Upper lobe of right lung (tissue), 1 donor: ENCODE measurements at regions not wholly inside any gene's neighbourhood (a gene's known extent, or its start where the extent isn't known, plus 50 kb on each side); places are given as distances from the start of the nearest gene placed in this dataset.

Source experiments
- ATAC-seq: fragments of 200-7000 bp; cut with Tn5 transposase; one replicate; pipeline ENCODE4 v1.9.1; 2020; ENCODE audit warnings: mild to moderate bottlenecking, moderate library complexity
- DNase-seq: peaks from one replicate; pipeline ENCODE4 v3.0.0-alpha.2; 2020
- H3K27ac ChIP-seq: fragments of 200-600 bp; one replicate; pipeline ENCODE4 v1.8.0; 2022
- H3K27me3 ChIP-seq: fragments of 200-600 bp; one replicate; pipeline ENCODE4 v1.8.0; 2022; ENCODE audit warnings: mild to moderate bottlenecking
- H3K36me3 ChIP-seq: fragments of 200-600 bp; one replicate; pipeline ENCODE4 v1.8.0; 2022
- H3K4me1 ChIP-seq: fragments of 200-600 bp; one replicate; pipeline ENCODE4 v1.8.0; 2022
- H3K4me3 ChIP-seq: fragments of 200-600 bp; one replicate; pipeline ENCODE4 v1.8.0; 2022; ENCODE audit warnings: mild to moderate bottlenecking
- H3K9me3 ChIP-seq: fragments of 200-600 bp; one replicate; pipeline ENCODE4 v1.8.0; 2022
- CTCF ChIP-seq: fragments of 200-600 bp; IDR thresholded peaks from one replicate; pipeline ENCODE4 v1.8.0; 2022; ENCODE audit warnings: antibody characterized with exemption
- intact Hi-C: fragments of 100-400 bp; cut with DNase I; formaldehyde crosslinking; loops from one replicate; pipeline ENCODE4 v1.11.0; 2022
- donor health status: DM: no; HTN: yes; CAD: no; lungs with severe emphysema.

DNA sequence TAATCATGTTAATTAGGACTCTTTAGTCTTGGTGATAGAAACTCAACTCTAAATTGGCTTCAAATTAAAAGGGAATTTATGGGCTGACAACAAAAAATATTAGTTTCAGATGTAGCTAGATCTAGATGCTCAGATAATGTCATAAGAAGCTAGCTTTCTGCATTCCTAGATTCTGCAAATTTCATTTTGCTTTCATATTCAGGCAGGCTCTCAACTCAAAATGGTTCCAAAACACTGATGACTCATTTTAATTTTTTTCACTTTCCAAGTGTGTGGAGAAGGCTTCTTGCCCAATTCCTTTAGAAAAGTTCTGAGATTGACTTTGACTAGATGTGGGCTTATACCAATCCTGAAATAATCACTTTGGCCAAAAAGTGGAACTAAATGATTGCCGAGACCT lies 236.7 kb upstream of the GOT2 start:
- ATAC-seq (no peak), DNase-seq (no peak)
- no peaks in the 10 kb centered on the region for H3K27me3 ChIP-seq
- H3K4me1 ChIP-seq, result no peaks in the 10 kb centered on the region
- no peaks in the 10 kb centered on the region for H3K36me3 ChIP-seq
- no peak for TF ChIP-seq CTCF
- H3K27ac ChIP-seq, result no peak overlapping the region
- intact Hi-C loops, result no loop called here
- H3K4me3 ChIP-seq, result no peak overlapping the region
- no peaks in the 10 kb centered on the region for H3K9me3 ChIP-seq

DNA sequence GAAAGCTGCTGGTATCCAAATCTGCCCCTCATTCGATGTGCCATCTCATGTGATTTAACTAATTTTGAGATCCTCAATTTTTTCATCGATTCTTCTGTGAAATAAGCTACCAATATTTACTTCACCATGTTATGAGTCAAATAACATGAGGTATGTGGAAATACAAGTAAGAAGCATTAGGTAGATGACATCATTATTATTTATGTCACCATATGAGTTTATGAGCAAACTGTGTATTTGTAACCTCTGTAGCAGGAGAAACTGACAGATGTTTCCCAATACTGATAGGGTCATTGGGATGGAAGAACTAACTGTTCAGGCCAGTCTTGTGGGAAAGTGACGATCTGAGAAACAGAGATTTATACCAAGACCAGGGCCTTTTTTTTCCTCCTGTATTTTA lies 229.4 kb upstream of the GOT2 start:
- Histone ChIP-seq H3K4me3 (no peak overlapping the region), H3K9me3 (no peaks in the 10 kb centered on the region), H3K27ac (no peak overlapping the region), H3K36me3 (no peaks in the 10 kb centered on the region), H3K27me3 (no peaks in the 10 kb centered on the region), H3K4me1 (no peaks in the 10 kb centered on the region)
- intact Hi-C loops, result no loop called here
- DNase-seq, result no peak
- no peak for ATAC-seq
- no peak for TF ChIP-seq CTCF

DNA sequence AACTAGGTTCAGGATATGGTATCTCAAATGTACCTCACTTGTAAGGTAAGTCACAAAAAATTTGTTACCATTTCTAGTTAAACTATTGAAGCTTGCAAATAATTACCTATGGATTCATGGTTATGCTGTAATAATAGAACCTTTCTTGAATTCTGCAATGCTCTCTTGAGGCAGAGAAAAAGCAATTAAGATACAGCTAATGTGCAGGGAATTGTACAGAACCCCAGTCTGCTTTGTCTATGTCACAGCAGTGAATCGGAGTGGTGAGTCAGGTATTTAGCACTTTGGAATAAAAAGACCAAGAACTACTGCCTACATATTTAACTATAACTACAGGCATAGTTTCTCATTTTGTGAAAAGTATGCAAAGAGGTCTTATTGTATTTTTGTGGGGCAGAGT lies 228.7 kb upstream of the GOT2 start:
- no peak for ATAC-seq

DNA sequence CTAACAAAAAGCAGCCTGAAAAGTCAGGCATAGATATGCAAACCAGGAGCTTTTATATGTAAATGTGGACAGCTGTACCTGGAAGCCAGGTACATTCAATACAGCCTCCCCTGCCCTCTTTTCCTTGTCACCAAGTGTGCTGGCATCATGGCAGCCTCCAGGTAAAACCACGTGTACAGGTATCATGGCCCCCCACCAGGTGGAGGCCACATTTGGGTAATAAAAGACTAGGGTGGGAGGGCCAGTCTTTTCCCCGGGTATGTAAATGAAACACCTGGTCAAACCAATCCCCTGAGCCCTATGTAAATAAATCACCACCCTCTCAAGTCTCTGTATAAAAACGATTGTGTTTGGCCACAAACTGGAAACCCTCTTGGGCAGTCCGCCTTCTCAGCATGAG lies 226.4 kb upstream of the GOT2 start:
- intact Hi-C loops, result no loop called here
- Histone ChIP-seq H3K4me1 (no peaks in the 10 kb centered on the region), H3K4me3 (no peak overlapping the region), H3K9me3 (no peaks in the 10 kb centered on the region), H3K27ac (no peak overlapping the region), H3K36me3 (no peaks in the 10 kb centered on the region), H3K27me3 (no peaks in the 10 kb centered on the region)
- ATAC-seq (no peak), DNase-seq (no peak)
- no peak for TF ChIP-seq CTCF

More for the DNA sequence above, 228.7 kb upstream of the GOT2 start:
- Histone ChIP-seq H3K36me3 (no peaks in the 10 kb centered on the region), H3K27ac (no peak overlapping the region), H3K27me3 (no peaks in the 10 kb centered on the region), H3K9me3 (no peaks in the 10 kb centered on the region), H3K4me3 (no peak overlapping the region), H3K4me1 (no peaks in the 10 kb centered on the region)
- intact Hi-C loops, result no loop called here
- TF ChIP-seq CTCF, result no peak
- no peak for DNase-seq

DNA sequence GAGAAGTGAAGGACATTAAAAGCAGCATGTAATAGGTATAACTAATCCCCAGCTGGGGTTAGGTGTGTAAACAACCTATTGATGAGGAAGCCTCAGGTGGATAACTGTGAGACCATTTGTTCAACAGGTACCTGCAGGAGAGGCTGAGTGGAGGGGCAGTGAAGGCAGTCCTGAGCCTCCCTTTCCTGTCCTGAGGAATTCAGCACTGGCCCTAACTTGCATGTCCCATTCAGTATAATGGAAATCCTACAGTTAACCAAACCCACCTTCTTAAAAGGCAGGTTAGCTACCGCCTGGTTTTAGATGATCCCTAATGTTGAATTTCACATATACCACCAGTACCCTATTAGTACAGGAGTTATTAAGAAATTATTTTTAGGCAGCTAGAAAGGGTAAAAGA lies 225.9 kb upstream of the GOT2 start:
- no peak for ATAC-seq
- intact Hi-C loops, result no loop called here

More for the DNA sequence above, 225.9 kb upstream of the GOT2 start:
- no peak for DNase-seq
- Histone ChIP-seq H3K4me3 (no peak overlapping the region), H3K36me3 (no peaks in the 10 kb centered on the region), H3K9me3 (no peaks in the 10 kb centered on the region), H3K27me3 (no peaks in the 10 kb centered on the region), H3K27ac (no peak overlapping the region), H3K4me1 (no peaks in the 10 kb centered on the region)
- TF ChIP-seq CTCF, result no peak
